Breast epithelium (tissue), 3 donors: ENCODE measurements at regions not wholly inside any gene's neighbourhood (a gene's known extent, or its start where the extent isn't known, plus 50 kb on each side); places are given as distances from the start of the nearest gene placed in this dataset.

Experiments
- CTCF ChIP-seq, 3 donors: fragments of 450-650 bp; IDR thresholded peaks; one replicate each; pipeline ENCODE4 v1.5.1; 2016 to 2017; ENCODE audit warnings: antibody characterized with exemption in 3 of 3, mild to moderate bottlenecking in 3 of 3, moderate library complexity in 3 of 3
- POLR2A ChIP-seq: fragments of 450-650 bp; IDR thresholded peaks from one replicate; pipeline ENCODE4 v1.6.1; 2016; ENCODE audit warnings: antibody characterized with exemption, mild to moderate bottlenecking, moderate library complexity

- TF ChIP-seq CTCF (IDR thresholded peaks at IDR 0.05): no peak
- TF ChIP-seq POLR2A: no peak
Measured at GRCh38 chr2:138930571-138930970, 150.4 kb upstream of the NXPH2 start.
